ENCODE measurements at regions not wholly inside any gene's neighbourhood (a gene's known extent, or its start where the extent isn't known, plus 50 kb on each side); places are given as distances from the start of the nearest gene placed in this dataset.

DNA sequence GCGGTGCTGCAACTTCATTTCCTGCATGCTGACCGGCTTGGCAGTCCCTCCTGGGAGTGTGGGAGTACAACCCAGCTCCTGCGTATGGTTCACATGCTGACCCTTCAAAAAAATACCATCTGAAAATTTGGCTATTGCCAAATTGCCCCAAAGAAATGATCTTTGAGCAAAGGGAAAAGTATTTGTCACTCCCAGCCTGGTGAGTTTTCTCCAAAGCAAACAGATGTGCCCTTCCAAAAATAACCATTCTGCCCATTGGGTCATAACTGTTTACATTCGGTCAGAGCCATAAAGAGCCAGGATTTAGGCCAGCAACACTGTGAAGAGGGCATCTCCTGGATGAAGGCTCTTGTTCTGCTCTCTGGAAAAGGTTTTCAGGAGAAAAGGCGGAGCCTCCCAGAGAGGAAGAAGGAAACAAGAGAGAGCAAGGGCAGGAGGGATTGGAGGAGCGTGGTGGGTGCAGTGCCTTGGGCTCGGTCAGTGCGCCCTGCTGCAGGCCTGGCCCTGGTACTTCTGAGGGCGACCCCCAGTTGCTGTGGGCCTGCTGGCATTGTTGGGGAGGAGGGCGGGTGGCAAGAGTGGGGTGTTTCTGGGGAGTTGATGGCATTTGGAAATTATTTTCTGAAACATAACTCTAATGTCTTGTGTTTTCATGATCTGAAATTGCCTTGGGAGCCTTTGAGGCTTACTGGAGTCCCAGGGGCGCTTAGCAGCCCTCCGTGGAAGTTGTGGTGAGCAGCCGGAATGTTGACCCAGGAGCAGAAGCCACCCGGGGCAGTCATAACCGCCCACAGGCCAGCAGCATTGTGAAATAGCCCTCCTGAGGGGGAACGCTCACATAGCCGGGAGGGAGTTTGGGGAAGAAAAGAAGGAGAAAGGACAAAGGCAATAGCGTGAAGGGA is 248.4 kb downstream of the MYLK4 start:
- DNase-seq = no peak

DNA sequence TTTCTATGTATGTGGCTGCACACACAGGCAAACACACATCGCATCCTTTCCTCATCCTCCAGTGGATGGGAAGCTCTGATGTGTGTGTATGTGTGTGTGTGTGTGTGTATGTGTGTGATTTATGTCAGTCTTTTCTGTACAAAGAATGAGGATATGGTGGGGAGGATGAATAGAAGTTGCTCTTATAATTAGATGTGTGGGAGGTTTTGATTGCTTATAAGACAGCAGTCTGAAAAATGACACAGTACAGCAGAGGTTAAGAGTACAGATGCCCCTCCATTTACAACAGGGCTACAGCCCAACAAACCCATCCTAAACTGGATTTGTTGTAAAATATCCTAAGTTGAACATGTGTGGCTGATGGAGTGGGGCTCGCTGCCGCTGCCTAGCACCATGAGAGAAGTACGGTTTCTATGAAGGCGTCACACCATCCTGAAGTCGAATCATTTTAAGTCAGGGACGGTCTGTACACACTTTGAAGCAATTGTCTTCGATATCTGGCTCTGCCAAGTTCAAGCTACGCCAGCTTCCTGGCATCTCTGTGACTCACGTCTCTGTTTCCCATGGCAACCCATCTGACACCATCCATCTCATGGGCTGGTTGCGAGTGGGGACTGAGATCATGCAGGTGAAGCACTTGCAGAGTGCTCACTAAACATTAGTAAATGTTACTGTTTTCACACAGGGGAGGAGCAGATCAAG is 252.6 kb downstream of the MYLK4 start:
- DNase-seq = no peak

DNA sequence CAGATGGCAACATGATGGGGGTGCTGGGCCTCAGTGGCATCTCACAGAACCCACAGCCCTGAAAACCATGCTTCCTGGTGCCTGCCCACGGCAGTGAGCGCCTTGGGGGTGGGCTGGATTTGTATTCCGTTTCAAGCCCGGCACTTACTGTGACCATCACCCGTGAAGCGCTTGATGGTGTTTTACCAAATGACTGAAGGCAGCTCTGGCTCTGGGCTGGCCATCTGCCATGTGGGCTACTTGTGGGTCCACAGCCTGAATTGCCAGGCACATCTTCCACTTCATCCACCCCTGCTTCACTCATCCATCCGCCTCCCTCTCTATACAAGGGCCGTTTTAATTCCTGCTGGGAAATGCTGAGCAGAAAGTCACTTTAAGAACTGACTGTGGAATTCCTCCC is 250.9 kb upstream of the GMDS start:
- DNase-seq = no peak

DNA sequence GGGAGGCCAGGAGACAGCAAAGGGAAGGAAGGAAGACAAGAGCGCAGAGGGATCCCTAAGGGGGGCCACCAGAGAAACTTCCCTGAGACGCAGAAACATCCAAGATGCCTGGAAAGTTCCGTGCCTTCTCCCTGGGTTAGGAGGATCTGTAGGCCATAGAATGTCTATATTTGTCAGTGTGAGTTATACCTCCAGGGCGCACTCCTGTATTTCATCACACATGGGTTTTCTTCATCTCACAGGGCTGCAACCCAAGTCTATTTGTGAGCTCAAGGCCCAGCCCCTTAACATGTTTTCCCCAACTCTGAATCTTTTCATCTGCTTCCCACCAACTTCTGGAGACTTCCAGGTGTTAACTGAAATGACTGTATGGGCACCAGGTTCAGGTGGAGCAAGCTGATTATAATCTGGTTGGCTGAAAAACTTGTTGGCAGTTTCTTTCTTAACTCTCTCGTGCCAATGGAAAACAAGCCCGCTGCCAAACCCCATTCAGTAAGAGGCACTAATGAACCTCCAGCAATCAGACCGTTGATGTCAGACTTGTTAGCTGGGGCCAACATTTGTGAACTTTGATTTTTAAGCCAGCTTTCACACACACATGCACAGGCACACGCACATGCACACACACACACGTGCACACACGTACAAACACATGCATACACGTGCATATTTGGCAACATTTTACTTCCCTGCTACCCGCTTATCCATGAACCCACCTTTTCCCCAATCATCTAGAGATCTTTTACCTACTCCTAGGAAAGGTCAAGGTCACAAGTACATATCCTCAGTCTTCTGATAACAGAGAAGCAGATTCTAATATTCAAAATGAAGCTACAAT is 247.5 kb upstream of the GMDS start:
- DNase-seq = no peak

DNA sequence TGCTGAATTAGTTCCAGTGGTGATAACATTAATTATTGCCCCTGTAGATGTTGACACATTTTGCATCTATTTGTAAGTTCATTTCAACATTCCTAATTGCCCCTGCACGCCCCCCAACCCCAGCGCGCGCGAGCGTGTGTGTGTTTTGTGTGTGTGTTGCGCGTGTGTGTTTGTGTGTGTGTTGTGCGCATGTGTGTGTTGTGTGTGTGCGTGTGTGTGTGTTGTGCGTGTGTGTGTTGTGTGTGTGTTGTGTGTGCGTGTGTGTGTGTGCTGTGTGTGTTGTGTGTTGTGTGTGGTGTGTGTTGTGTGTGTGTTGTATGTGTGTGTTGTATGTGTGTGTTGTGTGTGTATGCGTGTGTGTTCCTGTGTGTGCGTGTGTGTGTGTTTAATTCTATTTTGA is 245.7 kb upstream of the GMDS start:
- DNase-seq = no peak

DNA sequence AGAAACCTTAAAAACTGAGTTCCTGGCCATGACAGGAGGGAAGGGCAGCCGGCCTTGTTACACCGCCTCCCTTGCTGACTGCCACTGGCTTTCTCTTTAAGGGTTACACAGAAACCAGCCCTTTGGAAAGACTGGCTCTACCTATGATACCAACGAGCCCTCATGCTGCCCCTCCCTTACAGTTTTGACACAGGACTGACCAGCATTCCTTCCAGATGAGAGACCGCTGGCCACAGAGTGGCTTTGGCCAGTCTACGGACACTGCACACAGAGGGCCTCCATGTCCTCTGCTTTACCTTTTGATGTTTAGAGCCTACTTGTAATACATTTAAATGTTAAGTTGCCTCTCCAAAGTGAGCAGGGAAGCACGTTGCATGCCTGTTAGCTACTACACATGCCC is 243.2 kb upstream of the GMDS start:
- DNase-seq = no peak

DNA sequence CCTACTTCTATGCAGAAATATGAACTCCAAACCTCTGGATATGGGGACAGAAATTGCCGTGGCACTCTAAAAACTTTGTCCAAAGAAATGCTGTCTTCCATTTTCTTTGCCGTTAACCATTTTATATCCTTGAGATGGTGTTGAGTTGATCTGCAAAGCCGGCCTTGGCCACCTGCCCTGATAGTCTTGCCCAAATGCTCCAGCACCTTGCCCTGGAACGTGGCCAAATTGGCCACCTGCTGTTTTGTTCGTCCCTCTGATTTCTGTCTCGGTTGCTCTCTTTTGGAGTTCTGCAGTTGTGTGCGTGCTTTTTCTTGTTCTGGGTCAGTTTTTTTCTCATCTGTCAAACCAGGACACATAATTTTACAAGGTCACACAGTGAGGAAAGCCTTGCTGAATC is 239.7 kb upstream of the GMDS start:
- DNase-seq = no peak

DNA sequence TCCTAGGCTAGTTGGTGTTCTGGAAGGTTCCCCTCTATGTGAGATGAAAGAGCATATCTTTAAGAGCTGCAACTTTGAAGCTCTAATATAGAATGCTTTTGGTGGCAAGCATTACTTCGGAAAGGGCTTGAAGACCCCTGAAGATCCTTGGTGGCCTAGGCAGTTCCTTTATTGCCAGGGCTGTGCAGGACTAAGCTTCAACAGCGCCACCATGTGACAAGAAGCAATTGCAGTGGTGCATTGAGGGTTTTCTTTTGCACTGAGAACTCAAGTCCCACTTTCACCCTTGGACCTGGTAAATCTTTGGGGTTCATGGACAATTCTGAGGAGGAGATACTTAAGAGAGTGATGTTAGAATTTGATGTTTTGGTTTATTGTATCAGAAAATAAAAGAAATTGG is 237.4 kb upstream of the GMDS start:
- no peak for DNase-seq

DNA sequence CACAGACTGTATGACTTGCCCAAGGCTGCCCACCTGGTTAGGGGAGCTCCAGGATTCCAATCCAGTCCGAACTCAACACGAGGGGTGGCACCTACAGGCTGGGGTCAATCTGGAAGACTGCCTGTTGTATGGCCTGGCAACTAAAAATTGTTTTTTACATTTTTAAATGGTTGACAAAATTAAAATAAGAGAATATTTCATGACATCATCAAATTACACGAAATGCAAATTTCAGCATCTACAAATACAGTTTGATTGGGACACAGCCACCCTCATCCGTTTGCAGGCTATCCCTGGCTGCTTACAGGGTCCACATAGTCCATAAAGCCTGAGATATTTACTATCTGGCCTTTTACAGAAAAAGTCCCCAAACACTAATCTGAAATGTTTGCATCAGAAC is 235.9 kb upstream of the GMDS start:
- no peak for DNase-seq

DNA sequence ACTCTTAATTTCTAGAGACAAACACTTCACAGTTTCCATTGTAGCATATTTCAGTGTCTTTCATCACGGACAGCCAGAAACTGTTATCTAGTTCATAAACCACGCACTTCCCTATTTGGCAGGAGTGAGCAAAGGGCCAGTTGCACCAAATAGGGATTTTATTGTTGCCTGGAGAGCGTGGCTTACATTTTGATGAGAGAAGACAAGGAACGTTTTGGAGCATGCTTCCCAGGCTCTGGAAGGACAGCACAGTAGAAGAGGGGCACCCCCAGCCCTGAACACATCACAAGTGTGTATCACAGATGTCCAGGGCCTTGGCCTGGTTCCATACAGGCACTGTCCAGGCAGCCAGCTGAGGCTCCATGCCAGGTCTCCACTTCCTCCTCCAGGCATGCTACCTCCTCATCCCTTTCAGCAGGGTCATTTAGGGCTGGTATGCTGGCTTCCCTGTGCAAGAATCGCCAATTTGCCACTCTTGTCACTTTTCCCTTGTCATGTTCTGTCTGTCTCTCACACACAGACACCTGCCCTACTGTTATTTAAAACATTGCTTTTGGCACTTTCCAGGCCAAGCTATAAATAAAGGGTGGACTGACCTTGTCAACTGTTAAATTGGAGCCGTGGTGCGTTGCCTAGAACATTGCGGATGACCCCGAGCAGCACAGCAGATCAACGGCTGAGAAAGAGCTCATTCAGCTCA is 235.0 kb upstream of the GMDS start:
- DNase-seq = no peak

DNA sequence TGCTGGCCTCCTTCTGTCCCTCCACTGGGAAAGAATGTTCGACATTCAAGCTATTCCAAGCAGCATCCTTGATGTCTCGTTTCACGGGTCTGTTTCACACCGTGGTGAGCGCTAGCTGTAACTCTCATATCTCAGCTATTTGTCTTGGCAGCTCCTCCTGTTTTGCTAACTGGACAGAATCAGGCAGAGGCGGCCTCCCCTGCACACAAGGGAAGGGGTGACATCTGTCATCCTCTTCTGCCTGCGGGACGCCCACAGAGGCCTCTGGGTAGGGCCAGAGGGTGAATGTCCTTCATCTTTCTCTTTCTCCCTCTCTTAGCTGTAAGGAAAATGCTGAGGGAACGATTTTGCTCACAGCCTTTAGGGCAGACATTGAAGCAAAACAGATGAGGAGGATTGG is 232.8 kb upstream of the GMDS start:
- no peak for DNase-seq

DNA sequence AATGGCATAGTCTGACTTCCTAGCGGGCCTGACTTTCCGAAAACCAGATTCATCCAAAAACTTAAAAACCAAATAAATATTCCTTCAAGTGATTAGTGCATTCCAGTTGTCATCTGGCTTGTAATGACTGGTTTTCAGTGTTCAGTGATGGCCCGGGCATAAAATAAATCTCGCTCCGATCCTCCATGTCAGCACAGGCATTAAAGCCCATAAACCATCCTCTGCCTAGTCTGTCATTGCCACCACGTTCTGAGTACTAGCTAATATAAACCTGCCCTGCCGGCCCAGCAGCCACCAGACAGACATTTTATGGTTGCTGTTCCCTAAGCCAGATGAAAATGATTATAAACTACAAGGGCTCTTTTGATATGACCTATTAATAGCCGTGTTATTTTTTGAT is 232.3 kb upstream of the GMDS start:
- DNase-seq = no peak

DNA sequence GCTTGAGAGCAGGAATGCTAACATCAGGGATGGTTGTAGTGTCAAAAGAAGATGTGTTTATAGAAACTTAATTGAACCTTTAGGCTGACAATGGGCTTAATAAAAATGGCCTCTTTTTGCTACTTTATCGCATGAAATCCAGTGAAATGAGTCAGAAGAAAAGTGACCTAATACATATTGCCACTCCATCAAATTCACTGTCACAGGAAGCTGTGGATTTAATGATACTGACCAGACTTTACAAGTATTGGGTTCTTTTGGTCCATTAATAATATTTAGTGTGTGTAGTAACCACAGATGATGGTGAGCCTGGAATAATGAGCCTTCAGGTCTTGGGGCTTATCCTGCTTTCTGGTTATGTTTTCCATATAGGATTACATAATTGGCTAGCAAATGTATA is 231.8 kb upstream of the GMDS start:
- DNase-seq = no peak

DNA sequence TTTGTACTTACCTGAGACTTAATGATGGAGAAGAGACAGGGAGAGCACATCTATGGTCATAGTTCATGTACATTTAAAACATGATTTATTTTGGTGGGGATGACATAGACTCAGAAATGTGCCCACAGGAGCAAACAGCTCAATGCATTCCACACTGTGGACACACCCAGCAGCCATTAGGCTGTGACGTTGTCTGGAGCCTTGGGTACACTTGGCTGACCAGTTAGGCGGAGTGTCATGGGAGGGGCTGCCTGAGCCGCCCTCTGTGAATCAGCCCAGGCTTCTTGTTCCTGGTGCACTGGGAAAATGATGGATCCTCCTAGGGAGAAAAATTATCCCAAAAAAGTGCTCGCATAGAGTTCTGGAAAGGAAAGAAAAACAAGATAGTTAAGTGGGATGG is 231.0 kb upstream of the GMDS start:
- DNase-seq = no peak

DNA sequence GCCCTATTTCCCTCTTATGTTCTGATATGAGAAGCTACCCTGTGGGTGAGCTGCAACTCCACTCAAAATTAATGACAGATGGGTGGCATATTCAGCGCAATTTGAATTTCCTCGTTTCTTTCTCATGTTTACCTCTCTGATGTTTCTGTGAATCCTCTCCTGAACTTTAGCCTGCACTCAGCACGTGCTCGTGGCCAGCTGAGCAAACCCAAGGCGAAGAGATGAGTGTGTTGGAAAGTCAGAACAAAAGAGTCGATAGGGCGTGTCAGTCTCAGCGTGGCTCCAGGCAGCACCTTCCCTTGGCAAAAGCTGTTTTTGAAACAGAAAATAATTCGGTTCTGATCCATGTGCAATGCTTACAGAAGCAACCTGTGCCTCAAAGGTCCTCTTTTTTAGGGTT is 226.1 kb upstream of the GMDS start:
- DNase-seq = no peak

DNA sequence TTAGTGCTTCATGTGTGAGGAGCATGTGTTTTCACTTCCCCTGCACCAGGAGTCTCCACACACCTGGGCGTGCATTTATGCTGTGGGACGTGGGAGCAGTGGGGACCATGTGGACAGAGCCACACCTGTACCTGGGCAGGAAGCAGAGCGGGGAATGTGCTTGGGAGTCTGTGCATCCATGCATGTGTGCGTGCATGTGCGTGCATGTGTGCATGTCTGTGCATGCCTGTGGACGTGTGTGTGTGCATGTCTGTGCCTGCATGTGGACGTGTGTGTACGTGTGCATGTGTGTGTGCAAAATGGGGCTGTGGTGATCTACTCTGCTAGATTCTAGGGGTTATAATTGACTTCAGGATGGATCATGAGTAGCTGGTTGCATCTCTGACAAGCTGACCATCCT is 224.0 kb upstream of the GMDS start:
- DNase-seq = no peak

DNA sequence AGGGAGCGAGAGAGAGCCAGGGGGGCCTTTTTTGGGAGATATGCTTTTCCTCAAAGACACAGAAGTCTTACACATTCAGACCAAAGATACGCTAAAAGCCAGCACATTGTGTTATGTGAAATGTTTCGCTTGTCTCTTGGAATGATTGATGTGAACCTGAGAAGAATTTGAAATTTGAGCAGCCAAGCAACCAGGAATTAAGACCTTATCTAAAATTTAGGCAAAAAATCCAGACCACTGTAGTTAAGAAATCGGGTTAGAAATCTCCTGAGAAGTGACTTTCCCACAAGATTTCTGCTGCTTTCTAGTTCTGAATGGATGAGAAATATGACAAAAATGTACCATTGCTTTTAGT is 223.2 kb upstream of the GMDS start:
- DNase-seq = no peak

DNA sequence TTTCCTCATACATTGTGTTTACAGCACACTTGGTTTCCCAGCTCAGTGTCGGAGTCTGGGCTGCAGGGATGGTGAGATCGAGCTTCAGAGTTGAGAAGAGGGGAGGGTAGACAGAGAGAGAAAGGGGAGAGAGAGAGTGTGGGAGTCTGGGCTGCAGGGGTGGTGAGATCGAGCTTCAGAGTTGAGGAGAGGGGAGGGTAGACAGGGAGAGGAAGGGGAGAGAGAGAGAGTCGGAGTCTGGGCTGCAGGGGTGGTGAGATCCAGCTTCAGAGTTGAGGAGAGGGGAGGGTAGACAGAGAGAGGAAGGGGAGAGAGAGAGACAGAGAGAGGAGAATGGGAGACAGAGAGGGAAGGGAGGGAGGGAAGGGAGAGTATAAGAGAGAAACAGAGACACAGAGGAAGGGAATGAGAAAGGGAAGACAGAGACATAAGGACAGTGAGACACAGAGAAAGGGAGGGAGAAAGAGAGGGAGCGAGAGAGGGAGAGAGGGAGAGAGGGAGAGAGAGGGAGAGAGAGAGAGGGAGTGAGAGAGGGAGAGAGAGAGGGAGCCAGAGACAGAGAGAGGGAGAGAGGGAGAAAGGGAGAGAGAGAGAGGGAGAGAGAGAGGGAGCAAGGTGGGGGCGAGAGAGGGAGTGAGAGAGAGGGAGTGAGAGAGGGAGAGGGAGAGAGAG is 222.7 kb upstream of the GMDS start:
- no peak for DNase-seq

DNA sequence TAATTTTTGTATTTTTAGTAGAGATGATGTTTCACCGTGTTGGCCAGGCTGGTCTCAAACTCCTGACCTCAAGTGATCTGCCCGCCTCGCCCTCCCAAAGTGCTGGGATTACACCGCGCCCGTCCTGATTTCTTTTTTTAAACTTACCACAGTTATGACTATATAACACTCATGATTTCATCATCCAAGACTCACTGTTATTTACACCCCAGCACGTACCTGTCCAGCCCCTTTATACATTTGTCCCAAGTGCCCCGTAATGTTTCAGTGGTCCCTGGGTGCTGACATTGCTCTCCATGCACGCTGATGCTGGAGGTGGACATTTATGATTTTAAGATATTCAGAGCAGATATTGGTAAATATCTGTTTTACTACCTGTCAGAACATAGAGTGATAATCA is 219.9 kb upstream of the GMDS start:
- DNase-seq = no peak

DNA sequence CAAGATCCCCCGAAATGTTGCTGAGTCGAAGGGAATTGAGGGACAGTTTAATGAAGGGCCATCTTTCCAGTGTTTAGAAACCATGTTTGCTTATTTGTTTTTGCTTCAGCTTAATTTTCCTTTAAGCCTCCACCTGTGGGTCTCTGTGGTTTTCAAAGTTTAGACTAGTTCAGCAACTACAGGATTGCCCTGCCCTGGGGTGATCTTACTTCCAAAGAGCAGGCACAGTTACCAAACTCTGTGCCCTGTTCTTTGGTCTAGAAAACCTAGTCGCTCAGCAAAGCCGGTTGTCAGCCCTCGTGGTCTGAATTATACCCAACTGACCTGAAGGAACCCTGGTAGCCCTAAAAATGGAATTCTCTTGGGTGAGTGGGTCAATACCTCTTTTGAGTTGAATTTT is 219.2 kb upstream of the GMDS start:
- no peak for DNase-seq

DNA sequence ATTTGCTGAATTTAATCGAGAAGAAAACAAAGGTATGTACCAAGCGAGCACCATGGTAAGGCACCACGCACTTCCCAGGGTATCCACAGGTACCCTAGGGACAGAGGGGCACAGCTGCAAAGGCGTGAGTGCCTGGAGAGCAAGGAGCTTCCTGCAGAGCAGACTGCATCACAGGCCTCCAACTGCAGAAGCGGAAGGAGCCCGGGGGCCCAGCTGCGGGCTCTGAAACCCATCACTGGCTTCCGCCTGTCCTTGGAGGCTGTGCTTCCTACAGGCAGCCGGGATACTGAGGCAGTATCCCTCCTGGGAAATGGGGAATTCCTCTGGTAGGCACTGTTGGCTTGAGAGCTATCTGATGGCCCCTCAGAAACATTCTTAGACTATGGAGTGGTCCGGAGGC is 217.4 kb upstream of the GMDS start:
- no peak for DNase-seq

DNA sequence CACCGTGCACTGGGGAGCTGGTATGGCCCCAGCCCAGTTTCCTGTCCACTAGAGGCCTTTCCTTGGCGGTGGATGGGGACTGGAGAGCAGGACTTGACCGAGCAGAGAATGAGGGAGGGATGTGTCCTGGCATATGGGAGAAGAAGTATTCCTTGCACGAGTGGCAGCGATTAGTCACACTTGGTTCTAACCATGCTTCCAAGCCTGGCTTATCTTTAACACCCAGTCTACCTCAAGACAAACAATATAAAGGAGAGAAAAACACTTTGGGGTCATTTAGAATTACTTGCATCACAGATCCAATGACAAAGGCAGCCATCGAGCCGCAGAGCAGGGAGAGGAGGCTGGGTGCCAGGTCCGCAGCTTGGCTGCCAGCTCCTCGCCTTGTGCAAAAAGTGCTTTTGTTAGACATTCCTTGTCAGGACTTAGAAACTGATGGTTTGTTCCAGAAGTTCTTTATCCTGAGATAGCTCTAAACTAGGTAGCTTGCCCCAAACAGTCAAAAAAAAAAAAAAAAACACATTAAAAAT is 214.9 kb upstream of the GMDS start:
- no peak for DNase-seq

All from CD4-positive, alpha-beta T cell treated with Interleukin-21 for 1 hour (primary cell).